ENCODE measurements at regions not wholly inside any gene's neighbourhood (a gene's known extent, or its start where the extent isn't known, plus 50 kb on each side); places are given as distances from the start of the nearest gene placed in this dataset.

DNA sequence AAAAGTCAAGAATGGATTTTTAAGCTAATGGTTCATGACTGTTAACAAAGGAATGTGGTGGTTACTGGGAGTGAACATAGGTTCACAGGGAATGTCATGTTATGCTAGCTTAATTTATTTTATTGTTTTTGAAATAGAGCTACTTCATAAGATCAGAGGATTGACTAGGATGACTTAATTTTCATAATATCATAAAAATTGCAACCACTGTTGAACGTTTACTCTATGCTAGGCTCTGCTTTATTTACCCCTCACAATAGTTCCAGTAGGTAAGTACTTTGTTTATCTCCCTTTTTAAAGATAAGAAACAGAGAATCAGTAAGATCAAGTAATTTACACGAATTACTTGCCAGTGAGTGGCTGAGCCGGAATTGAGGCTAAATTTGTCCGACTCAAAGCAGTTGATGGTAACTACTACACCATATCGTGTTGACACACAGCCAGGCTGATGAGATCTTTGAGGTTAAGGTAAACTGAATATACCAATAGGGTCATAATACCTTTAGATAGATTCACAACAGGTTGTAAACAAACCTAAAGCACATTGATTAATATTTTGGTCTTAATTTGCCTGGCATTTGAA lies 194.6 kb upstream of the CITED2 start:
- TF ChIP-seq CTCF (IDR thresholded peaks at IDR 0.05; ENCODE audit: extremely low read depth, insufficient read depth, missing control alignments): no peak
- in situ Hi-C loops (cut with MboI; ENCODE audit: low pct_unique_long_range_greater_than_20kb, low sequenced_read_pairs, unreplicated experiment): no loop called here
- DNase-seq (ENCODE audit: low spot score): no peak

GRCh38 chr6:139568151-139568955 lies 193.9 kb upstream of the CITED2 start:
- DNase-seq (ENCODE audit: low spot score): no peak
- in situ Hi-C loops (cut with MboI; ENCODE audit: low pct_unique_long_range_greater_than_20kb, low sequenced_read_pairs, unreplicated experiment): no loop called here
- no peak for TF ChIP-seq CTCF (IDR thresholded peaks at IDR 0.05; ENCODE audit: extremely low read depth, insufficient read depth, missing control alignments)

GRCh38 chr6:139567095-139567494 lies 192.6 kb upstream of the CITED2 start:
- in situ Hi-C loops (cut with MboI; ENCODE audit: low pct_unique_long_range_greater_than_20kb, low sequenced_read_pairs, unreplicated experiment): no loop called here
- DNase-seq (ENCODE audit: low spot score): no peak
- TF ChIP-seq CTCF (IDR thresholded peaks at IDR 0.05; ENCODE audit: extremely low read depth, insufficient read depth, missing control alignments): no peak

- in situ Hi-C loops (cut with MboI; ENCODE audit: low pct_unique_long_range_greater_than_20kb, low sequenced_read_pairs, unreplicated experiment): no loop called here
- DNase-seq (ENCODE audit: low spot score): no peak
- TF ChIP-seq CTCF (IDR thresholded peaks at IDR 0.05; ENCODE audit: extremely low read depth, insufficient read depth, missing control alignments): no peak
Observed at GRCh38 chr6:139565591-139565990, 191.1 kb upstream of the CITED2 start.

- in situ Hi-C loops (cut with MboI; ENCODE audit: low pct_unique_long_range_greater_than_20kb, low sequenced_read_pairs, unreplicated experiment): no loop called here
- DNase-seq (ENCODE audit: low spot score): no peak
- no peak for TF ChIP-seq CTCF (IDR thresholded peaks at IDR 0.05; ENCODE audit: extremely low read depth, insufficient read depth, missing control alignments)
Observed at GRCh38 chr6:139557547-139557946, 183.1 kb upstream of the CITED2 start.

DNA sequence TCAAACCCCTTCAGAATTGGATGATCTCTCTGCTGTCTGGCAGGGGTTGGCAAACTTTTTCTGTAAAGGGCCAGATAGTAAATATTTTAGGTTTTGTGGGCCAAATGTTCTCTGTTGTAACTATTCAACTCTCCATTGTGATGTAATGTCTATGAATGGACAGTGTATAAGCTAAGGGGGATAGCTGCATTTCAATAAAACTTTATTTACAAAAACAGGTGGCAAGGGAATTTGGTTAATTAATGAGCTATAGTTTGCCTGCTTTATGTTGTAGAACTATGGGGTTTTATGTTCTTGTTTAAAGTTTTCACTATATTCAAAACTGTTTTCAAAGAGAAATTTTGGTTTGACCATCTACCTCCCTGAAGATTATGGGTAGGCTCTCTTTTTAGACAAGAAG lies 182.1 kb upstream of the CITED2 start:
- in situ Hi-C loops (cut with MboI; ENCODE audit: low pct_unique_long_range_greater_than_20kb, low sequenced_read_pairs, unreplicated experiment): no loop called here
- DNase-seq (ENCODE audit: low spot score): no peak
- TF ChIP-seq CTCF (IDR thresholded peaks at IDR 0.05; ENCODE audit: extremely low read depth, insufficient read depth, missing control alignments): no peak
